SH-SY5Y (cell line): ENCODE measurements at regions not wholly inside any gene's neighbourhood (a gene's known extent, or its start where the extent isn't known, plus 50 kb on each side); places are given as distances from the start of the nearest gene placed in this dataset.

Source experiments
- GATA2 ChIP-seq: IDR thresholded peaks from 2 replicates; pipeline ENCODE4 v1.6.1; 2011; ENCODE audit warnings: mild to moderate bottlenecking, low read depth, low read length
- GATA3 ChIP-seq: IDR thresholded peaks from 2 replicates; pipeline ENCODE4 v1.6.1; 2011; ENCODE audit warnings: low read depth, mild to moderate bottlenecking, low read length, moderate library complexity

DNA sequence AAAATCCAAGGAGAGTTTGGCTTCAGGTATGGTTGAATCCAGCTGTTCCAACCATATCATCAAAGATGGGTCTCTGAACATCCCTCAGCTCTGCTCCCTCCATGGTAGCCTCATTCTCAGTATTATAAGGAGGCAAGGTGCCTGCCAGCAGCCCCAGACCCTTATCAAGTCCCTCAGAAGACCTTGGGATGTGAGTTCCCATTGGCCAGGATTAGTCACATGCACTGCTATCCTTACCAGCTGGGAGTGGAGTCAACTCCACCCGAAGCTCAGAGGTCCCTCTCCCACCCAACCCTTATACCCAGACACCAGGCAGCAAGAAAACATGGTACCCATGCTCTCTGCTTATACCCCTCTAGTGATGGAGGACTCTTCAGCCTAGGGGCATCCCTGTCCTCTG, 153.7 kb upstream of the ZBTB40 start:
- TF ChIP-seq GATA2 (no peak), GATA3 (no peak)
